ENCODE measurements at regions not wholly inside any gene's neighbourhood (a gene's known extent, or its start where the extent isn't known, plus 50 kb on each side); places are given as distances from the start of the nearest gene placed in this dataset.

- TF ChIP-seq ZNF512 (tag; IDR thresholded peaks at IDR 0.05) (no peak), ESRRA (IDR thresholded peaks at IDR 0.05; ENCODE audit: borderline replicate concordance, low read depth) (no peak), RFX7 (CRISPR knock-in tag; IDR thresholded peaks at IDR 0.05) (no peak)
These were observed 347.0 kb upstream of the HSF2 start for GRCh38 chr6:122052346-122052900.

Data from K562 (cell line).